ENCODE measurements at regions not wholly inside any gene's neighbourhood (a gene's known extent, or its start where the extent isn't known, plus 50 kb on each side); places are given as distances from the start of the nearest gene placed in this dataset.

DNA sequence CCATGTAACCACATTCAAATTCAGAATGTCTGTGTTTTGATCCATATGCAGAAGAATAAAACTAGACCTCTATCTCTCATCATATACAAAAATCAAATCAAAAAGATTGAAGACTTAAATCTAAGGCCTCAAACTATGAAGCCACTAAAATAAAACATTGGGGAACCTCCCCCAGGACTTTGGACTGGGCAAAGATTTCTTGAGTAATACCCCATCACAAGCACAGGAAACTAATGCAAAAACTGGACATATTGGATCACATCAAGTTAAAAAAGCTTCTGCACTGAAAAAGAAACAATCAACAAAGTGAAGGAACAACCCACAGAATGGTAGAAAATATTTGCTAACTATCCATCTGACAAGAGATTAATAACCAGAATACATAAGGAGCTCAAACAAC is 266.8 kb downstream of the EPM2A start:
- no peak for DNase-seq (ENCODE audit: low read depth, low spot score)

DNA sequence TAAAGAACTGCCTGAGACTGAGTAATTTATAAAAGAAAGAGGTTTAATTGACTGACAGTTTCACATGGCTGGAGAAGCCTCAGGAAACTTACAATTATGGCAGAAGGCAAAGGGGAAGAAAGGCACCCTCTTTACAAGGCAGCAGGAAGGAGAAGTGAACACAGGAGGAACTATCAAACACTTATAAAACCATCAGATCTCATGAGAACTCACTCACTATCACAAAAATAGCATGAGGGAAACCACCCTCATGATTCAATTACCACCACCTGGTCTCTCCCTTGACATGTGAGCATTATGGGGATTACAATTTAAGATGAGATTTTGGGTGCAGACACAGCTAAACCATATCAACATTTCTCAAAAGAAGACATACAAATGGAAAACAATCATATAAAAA is 266.3 kb downstream of the EPM2A start:
- DNase-seq (ENCODE audit: low read depth, low spot score) = no peak

DNA sequence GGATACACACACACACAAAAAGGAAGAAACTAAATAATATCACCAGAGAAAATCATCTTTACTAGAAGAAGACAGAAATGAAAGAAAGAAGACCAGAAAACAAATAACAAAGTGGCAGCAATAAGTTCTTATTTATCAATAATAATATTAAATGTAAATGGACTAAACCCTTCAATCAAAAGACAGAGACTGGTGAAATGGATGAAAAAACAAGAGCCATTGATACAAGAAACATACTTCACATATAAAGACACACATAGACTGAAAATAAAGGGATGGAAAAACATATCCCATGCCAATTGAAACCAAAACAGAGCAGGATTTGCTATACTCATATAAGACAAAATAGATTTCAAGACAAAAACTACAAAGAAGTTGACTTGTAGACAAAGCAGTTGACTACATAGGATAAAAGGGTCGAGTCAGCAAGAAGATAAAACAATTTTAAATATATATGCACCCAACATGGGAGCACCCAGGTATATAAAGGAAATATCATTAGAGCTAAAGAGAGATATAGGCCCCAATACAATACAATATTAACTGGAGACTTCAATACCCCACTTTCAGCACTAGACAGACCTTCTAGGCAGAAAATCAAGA is 259.4 kb downstream of the EPM2A start:
- no peak for DNase-seq (ENCODE audit: low read depth, low spot score)

DNA sequence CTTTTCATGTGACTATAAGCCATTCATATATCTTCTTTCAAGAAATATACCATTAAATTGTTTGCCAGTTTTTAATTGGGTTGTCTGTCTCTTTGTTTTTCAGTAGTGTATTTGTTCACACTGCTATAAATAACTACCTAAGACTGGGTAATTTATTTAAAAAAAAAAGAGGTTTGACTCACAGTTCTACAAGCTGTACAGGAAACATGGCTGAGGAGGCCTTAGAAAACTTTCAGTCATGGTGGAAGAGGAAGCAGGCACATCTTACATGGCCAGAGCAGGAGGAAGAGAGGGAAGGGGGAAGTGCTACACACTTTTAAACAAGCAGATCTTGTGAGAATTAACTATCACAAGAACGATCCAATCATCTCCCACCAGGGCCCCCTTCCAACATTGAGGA is 255.3 kb downstream of the EPM2A start:
- DNase-seq (ENCODE audit: low read depth, low spot score) = no peak

DNA sequence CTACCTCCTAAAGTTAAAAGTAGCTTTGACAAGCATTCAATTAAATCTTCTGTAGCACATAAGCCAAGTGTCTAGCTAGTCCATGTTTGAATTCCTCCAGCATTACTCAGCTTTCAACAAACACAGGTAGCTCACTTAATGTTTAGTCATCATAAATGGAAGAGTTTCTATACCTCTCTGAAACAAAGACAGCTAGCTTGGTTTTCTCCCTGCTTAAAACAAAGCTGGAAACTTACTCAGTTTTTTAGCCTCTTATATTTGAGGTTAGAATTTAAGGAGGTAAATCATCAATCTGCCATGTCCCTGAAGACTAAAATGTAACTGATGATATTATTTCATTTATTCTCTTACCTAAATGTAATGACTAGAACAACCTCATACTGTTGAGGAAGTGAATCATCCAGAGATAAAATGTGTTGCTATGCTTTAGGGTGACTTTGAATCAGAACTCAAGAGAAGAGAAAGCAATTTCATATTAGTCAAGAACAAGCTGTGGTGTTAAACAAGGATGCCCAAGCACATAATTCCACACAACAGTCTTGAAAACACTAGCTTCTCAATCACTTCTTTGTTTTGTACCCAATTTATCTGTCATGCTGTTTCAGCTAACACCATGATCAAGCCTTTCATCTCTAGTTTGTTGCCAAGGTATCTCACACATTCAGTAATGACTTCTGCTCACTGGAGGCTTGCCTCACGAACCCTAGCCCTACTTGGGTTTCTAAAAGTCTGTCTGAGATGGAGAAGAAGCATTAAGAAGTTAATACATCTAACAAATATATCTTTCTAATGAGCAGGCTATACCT is 251.9 kb downstream of the EPM2A start:
- no peak for DNase-seq (ENCODE audit: low read depth, low spot score)

DNA sequence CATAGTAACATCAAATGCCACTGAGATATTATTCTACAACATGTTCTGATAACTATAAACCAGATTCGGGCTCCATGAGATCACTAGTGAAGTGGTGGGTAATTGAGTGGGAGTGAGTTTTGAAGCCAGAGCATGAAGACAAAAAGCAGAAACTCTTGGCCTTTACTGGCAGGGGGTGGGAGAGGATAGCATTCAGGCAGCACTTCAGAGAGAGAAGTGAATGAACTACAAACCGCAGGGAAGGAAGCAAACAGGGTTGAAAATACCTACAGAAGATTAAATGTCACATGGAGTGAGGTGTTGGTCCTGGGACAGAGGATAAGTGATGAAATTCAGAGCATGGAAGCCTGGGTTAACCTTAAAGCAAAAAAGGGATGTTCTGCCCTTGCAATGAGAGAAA is 250.0 kb downstream of the EPM2A start:
- no peak for DNase-seq (ENCODE audit: low read depth, low spot score)

DNA sequence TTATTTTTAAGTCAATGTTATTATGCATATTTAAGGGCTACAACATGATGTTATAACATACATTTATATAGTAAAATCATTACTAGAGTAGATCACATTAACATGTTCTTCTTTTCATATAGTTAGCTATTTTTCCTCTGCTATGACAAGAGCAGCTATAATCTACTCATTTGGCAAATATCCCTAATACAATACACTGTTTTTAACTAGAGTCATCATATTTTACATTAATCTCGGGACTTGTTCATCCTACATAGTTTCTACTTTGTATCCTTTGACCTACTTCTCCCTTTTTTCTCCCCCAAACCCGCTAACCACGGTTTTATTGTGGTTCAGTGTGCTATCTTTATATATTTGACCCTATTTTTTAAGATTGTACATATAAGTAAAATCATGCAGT is 249.0 kb downstream of the EPM2A start:
- no peak for DNase-seq (ENCODE audit: low read depth, low spot score)

DNA sequence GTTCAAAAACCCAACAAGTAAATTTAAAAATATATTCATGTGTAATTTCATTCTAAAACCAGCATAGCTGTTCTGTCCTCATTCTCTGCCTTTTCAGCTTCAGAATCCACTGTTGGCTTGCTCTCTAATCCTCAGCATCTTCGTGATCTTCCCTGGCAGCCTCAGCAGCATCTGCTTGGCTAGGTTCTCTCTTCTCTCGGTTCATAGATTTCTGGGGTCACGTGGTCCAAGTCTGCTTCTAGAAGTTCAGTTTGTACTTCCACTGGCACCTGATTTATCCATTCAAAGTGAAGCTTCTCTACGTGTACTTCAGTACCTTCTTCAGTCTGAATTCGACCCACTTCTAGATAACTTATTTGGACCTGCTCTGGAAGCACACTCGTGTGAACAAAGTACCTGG is 245.7 kb downstream of the EPM2A start:
- DNase-seq (ENCODE audit: low read depth, low spot score) = no peak

DNA sequence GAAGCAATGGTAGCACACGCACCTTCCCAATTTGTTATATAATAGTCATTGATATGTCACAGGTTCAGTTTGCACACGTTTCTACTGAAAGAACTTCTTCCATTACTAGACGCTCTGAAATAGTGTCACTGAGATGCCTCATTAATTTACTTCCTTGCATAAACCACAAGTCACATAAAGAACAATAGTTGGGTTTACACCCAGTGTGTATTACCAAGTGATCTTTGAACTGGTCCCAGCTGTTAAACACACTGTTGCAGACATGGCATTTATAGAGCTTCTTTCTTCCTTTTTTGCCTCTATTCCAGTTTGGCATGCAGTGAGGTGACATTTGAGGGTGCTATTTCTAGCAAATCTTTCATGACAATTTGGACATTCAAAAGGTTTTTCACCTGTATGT is 245.3 kb downstream of the EPM2A start:
- DNase-seq (ENCODE audit: low read depth, low spot score) = no peak

DNA sequence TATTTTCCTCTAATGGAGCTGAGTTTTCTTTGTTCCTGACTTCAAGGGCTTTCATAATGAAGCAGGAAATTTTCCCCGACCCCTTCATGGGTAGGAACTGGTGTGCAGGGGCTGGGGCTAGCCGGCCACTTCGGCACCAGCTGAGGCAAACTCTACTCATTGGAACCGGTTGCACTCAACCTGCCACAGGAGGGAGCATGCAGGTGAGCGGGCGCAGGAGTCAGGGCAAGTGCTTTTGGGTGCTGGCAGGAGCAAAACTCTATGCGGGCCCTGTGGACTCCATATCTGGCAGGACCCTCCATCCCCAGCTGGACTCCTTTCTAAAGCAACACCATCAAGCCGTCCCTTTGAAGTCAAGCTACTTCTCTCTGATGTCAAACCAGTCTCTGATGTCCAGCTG is 244.2 kb downstream of the EPM2A start:
- DNase-seq (ENCODE audit: low read depth, low spot score) = no peak

DNA sequence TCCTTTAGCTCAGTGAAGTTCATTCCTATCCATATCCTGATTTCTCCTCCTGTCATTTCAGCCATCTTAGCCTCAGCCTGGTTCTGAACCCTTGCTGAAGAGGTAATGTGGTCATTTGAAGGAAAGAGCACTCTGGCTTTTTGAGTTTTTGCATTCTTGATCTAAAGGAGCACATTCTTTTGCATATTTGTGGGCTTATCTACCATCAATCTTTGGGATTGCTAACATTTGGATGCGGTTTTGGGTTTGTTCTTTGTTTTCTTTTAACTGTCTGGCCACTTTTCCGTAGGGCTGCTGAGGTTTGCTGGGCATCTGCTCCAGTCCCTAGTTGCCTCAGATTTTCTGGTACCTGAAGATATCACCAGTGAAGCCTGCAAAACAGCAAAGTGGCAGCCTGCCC is 238.3 kb downstream of the EPM2A start:
- no peak for DNase-seq (ENCODE audit: low read depth, low spot score)

DNA sequence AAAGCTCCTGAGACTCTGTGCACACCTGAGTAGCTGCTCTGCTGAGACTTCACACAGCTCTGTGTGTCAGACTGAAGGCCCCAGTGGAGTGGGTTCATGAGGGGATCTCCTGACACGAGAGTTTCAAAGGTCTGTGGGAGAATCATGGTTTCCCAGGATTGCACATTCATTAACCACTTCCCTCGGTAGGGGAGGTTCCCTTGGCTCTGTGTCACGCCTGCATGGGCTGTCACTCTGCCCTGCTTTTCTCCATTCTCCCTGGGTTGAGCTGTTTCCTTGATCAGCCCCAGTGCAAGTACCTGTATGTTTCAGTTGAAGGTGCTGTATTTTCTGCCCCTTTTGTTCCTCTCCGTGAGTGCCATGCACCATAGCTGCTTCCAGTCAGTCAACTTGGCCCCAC is 236.9 kb downstream of the EPM2A start:
- no peak for DNase-seq (ENCODE audit: low read depth, low spot score)

DNA sequence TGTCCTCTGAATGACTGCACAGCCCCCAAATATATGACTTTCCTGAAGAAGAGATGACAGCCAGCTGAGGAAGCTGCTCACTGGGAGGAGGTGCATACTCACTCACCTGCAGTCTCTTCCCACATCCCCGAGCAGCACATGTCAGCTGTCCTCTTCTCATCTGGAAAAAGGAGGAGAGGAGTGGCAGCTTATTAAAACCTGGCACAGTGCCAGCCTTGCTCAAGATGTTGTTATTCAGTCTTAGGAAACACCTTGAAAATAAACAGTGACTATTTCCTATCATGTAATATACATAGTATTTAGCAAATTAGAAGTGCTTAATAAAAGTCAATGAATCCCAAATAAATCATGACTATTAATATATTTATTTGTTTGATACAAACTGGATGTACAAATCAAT is 232.9 kb downstream of the EPM2A start:
- no peak for DNase-seq (ENCODE audit: low read depth, low spot score)

DNA sequence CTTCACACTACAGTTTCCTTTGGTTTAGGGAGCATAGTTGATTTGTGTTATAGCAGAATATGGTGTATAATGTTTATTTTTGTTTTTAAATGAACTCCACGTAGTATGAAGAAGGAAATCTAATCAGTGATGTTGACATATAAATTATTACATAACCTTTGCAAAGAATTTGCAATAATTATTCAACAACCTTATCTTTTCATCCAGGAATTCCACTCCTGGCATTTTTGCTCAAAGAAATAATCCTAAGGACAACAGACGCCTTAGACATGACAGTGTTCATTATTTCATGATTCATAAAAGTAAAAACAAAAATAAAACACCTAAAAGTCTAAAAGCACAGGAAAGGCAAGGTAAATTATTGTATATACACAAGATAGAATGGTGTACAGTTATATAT is 229.2 kb downstream of the EPM2A start:
- DNase-seq (ENCODE audit: low read depth, low spot score) = no peak

DNA sequence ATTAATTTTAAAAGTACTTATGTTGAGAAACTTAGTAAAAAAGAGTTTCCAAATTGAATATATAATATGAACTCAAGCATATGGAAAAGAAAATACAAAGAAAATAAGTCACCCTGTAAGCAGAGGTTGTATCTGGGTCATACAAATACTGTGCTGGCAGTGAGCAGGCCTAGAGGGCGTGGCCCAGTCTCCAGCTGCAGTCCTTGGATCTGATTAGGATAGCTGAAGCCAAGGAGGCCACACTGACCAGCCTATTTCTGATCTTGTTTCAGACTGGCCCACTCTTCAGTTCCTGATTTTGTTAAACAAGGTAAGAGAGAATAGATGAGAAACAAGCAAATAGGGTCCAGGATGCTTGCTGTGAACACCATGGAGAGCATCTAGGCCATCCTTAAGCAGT is 228.8 kb downstream of the EPM2A start:
- no peak for DNase-seq (ENCODE audit: low read depth, low spot score)

DNA sequence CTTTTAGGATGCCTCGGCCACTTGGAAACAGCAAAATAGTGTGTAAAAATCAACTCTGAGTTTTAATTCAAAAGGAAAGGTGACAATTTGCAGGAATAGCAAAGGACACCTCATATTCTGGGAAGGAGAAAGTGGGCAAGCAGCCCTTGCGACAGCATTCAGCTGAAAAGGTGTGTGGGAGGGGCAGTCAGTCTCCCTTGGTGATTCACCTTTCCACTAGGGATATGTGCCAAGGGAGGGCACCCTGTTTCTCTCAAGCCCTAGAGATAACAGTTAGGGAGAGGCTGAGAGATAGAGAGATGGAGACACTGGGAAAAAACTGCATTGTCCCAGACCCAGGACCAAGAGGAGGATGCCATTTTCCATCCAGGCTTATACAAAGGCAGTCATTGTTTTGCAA is 228.1 kb downstream of the EPM2A start:
- no peak for DNase-seq (ENCODE audit: low read depth, low spot score)

DNA sequence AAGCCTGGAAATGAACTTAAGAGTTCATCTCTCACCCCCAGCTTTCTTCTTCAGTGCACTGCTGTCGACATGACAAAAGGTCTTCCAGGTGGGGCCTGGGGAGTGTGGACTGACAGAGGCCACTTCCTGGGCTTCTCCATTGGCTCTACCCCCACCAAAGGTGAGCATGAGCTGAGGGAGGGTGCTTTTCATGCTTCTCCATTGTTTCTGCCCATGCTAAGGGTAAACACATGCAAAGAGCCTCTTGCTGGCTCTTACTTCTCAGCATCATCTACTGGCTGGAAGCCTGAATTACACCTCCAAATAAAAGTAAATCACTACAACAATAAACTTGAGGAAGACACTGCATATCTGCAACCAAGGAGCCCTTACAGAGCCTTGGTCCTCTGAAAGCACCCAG is 227.2 kb downstream of the EPM2A start:
- DNase-seq (ENCODE audit: low read depth, low spot score) = no peak

DNA sequence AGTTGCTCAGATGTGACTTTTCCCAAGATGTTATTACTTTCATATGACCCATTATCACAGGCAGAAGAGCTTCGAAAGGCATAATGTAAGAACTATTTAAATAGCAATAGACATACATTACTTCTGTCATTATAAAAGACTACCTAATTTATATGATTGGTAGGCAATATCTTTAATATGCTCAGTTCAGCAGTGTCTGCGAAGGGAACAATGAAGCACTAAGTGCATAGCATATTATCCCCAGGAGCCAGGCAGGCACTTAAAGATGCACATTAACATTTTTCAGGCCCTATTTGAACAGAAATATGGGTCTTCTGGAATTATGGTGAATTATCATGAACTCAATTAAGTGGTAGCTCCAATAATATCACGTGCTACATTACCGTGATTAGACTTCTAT is 217.8 kb downstream of the EPM2A start:
- DNase-seq (ENCODE audit: low read depth, low spot score) = no peak

DNA sequence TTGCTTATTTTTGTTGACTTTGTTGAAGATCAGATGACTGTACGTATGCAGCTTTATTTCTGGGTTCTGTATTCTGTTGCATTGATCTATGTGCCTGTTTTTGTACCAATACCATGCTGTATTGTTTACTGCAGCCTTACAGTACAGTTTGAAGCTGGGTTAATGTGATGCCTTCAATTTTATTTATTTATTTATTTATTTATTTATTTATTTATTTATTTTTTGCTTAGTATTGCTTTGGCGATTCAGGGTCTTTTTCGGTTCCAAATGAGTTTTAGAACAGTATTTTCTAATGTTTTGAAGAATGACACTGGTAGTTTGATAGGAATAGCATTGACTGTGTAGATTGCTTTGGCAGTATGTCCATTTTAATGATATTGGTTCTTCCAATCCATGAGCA is 210.3 kb downstream of the EPM2A start:
- no peak for DNase-seq (ENCODE audit: low read depth, low spot score)

DNA sequence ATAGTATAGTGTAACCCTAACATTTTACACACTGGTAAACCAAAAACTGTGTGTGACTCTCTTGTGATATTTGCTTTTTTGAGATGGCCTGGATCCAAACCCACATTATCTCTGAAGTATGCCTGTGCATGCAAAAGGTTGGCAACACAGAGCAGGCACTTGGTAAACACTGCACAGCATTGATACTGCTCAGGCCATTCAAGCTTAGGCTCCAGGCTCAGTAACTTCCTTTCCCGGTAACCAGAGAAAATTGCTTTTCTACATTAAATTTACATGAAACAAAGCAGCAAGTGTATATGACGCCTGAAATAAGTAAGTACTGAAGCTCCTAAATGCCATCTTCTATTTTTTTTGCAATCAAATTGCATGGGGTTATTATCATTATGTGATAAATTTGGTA is 205.7 kb downstream of the EPM2A start:
- DNase-seq (ENCODE audit: low read depth, low spot score) = no peak

DNA sequence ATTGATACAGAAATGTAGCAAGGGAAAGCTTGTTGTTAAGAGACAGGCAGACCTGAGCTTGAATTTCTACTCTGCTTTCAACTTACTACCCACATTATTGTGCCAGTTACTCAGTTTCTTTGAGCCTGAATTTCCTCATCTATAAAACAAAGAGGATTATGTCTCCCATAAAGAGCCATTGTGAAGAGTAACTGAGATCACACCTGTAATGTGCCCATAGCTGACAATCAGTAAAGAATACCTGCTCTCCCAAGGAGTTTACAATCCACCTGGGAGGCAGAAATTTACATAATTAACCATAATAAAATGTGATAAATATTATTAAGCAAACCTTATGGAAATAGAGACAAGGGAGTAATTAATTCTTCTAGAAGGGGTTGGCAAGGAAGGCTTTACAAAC is 204.9 kb downstream of the EPM2A start:
- no peak for DNase-seq (ENCODE audit: low read depth, low spot score)

DNA sequence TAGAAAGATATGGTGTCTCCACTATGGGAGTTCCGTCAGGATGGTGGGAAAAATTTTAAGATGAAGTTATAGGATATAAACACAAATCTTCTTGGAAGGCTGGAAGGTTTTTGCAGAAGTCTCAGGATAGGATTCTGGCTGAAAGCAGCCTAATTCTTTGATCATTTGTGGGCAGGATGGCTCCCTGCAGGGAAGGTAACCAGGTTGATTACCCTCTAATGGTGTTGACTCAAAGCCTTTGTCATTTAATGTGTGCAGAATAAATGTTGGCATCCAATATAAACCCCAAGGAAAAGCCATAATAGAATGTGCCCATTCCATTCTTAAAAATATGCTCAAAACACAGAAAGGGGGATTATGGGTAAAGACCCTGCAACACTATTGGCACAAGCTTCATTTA is 204.3 kb downstream of the EPM2A start:
- DNase-seq (ENCODE audit: low read depth, low spot score) = no peak

DNA sequence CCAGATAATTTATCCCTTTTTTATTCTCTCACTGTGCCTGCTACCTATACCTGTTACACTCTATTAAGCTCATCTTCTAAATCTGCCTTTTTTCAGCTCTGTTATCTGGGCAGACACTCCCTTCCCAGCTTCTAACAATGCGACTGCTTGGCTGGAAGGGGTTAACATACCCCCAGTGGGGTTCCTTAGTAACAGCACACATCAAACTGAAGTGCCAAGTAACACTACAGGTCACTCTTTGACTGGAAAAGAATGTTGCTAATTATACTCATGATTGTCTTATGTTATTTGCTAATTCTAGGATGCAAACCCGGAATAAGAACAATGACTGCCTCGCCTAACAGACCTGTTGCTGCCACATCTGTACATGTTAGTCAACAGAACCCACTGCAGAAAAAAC is 203.5 kb downstream of the EPM2A start:
- DNase-seq (ENCODE audit: low read depth, low spot score) = no peak

DNA sequence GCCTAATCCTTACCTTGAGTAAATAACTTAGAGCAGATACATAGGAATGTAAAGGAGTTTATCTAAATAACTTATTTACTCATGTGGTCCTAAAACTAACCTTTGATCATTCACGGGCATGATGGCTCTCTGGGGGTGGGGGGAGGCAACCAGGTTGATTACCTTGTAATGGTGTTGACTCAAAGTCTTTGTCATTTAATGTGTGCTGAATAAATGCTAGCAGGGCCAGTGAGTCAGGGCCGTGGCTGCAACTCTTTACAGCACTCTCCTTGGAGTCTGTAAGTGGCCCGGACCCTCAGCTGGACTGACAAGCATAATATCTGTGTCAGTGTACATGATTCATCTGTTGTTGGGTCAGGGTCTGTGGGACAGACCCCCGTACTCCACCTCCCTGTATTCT is 203.0 kb downstream of the EPM2A start:
- DNase-seq (ENCODE audit: low read depth, low spot score) = no peak

Measured in iPS DF 19.7 (cell line).